Fibroblast of peridontal ligament (primary cell): ENCODE measurements at regions not wholly inside any gene's neighbourhood (a gene's known extent, or its start where the extent isn't known, plus 50 kb on each side); places are given as distances from the start of the nearest gene placed in this dataset.

Experiments
- DNase-seq: peaks from one replicate; pipeline ENCODE4 v3.0.0-alpha.2; 2010; ENCODE audit errors: extremely low read depth

DNA sequence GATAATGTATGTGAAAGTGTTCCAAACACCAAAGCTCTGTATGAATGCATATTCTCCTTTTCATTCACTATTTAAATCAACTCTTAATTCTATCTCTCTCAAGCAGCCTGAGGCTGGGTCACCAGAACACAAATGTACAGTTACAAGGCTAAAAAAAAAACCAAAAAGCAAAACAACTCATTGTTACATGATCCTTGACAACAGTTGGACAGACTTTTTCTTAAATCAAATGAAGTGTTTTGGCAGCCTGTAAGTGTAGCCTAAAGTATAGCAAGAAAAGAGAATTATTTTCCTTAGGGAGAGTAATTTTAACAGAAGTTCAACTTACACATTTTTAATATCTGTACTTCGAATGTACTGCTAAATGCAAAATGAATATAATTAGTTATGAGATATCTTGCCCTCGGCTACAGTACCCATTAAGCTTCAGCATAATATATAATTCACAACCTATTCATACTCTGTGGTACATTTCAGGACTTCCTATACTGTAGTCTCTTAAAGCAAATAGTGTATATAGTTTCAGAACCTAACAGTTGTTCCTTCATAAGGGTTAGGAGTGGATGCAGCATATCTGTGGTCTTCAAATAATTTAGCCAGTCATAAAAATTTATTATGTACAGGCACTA, 214.0 kb upstream of the BTG1 start:
- DNase-seq, result no peak

- DNase-seq, result no peak
Observed at GRCh38 chr12:92357584-92358261, 212.1 kb upstream of the BTG1 start.

GRCh38 chr12:92356425-92356824, 210.8 kb upstream of the BTG1 start:
- peak; percentile 26 for DNase-seq

GRCh38 chr12:92349635-92350034, 204.0 kb upstream of the BTG1 start:
- no peak for DNase-seq

- no peak for DNase-seq
Observed at GRCh38 chr12:92342574-92342973, 196.9 kb upstream of the BTG1 start.

- no peak for DNase-seq
Observed at GRCh38 chr12:92341065-92341668, 195.5 kb upstream of the BTG1 start.

- DNase-seq, result no peak
Observed at GRCh38 chr12:92340441-92341064, 194.9 kb upstream of the BTG1 start.

GRCh38 chr12:92340003-92340402, 194.4 kb upstream of the BTG1 start:
- no peak for DNase-seq

DNA sequence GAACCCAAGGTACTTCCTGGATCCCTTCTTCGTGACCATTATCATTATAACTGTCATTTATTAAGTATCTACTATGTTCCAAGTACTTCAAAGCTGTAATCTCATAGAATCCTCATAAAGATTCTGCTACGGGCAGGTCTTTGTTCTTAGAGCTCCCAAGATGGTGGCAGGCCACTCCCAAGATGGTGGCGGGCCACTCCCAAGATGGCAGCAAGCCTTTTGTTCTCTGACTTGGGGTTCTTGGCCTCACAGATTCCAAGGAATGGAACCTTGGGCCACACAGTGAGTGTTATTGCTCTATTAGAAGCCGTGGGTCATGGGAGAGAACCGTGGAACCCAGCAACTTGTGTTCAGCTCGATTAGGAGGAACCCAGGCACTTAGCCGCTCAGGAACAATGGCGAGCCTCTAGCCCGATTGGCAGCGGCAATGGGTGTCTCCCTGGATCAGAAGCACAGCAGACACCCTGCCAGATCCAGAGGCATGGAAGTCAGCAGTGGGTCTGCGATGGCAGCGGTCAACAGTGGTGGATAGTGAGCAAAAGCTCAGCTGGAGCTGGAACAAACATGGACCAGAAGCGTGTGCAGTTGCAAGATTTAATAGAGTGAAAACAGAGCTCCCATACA, 193.7 kb upstream of the BTG1 start:
- DNase-seq, result no peak

DNA sequence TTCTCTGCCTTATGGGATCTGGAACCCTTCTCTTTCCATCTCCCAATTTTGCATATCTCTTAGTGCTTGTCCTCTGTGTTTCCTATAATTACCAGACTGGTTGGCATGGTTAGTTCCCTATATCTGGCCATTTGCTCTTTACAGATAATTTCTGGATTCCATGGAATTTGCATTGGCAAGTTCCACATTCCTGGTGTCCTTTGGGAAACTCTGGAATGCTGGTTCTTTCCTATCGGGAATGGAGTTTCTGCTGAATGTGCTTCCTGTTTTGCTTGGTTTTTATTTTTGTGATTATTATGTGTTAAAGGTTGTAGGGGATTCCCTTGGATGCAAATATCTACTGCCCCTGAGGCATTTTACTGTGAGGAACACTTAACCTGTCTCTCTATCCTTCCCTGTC, 193.0 kb upstream of the BTG1 start:
- peak; percentile 54 for DNase-seq

DNA sequence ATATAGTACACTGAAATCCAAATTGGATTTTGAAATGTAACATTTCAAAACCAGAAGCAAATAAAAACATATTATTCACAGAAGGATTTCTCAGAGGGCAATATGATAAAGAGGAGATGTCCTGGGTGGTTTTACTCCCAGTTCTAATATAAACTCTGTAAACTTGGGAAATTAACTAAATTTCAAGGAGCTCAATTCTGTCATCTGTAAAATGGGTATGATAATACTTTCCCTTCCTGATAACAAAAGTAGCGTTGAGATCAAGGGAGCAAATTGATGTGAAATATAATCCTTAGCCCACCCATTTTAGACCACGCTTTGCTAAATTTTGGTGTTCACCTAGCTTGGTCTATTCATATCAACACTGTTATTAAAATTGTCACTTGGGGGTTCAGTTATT, 192.5 kb upstream of the BTG1 start:
- no peak for DNase-seq

GRCh38 chr12:92337128-92337527, 191.5 kb upstream of the BTG1 start:
- peak; percentile 24 for DNase-seq

DNA sequence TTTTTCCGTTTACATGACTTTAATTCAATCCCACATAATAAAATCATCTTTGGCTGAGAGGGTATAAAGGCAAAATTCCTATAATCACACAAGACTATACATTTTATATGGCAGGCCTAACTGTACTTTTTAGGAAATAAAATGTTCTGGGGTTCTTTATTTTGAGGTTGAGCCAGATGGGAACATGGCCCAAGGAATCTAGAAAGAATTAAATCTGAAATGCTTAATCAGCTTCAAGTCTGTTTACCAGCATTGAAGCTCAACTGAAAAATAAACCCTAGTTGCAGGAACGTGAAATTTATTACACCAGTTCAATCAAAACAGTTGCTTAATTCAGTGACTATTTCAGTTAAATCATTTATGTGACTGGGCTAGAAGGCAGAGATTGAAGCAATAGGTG, 191.0 kb upstream of the BTG1 start:
- DNase-seq, result no peak

- DNase-seq, result no peak
Observed at GRCh38 chr12:92335831-92336230, 190.2 kb upstream of the BTG1 start.

- no peak for DNase-seq
Observed at GRCh38 chr12:92334552-92334951, 188.9 kb upstream of the BTG1 start.

DNA sequence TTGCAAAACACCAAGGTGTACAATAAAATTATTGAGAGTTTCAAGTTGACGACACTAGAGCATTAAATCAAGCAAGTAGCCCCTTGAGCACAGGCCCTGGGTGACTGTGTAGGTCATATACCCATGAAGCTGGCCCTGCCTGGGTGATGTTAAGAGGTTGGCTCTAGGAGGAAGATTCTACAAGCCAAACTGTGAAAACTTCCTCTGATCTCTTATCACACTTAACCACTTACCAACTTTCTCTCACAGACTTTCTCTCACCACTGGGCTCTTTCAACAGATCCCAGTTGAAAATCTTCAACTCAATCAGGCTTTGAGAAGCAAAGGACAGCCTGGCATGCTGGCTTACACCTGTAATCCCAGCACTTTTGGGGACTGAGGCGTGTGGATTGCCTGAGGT, 186.9 kb upstream of the BTG1 start:
- no peak for DNase-seq

- DNase-seq, result no peak
Observed at GRCh38 chr12:92331383-92331782, 185.7 kb upstream of the BTG1 start.

DNA sequence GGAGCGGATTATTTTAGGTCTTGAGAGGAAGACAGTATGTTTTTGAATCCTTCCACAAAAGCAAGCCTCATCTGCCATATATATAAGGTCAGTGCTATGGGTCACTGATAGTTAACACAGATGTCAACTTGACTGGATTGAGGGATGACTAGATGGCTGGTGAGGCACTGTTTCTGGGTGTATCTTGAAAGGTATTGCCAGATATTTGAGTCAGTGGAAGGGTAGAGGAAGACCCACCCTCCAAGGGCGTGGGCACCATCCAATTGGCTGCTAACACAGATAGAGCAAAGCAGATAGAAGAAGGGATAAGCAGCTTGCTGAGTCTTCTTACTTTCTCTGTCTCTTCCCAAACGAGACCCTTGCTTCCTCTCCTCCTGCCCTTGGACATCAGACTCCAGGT, 185.0 kb upstream of the BTG1 start:
- no peak for DNase-seq

GRCh38 chr12:92326877-92327276, 181.2 kb upstream of the BTG1 start:
- DNase-seq, result no peak

DNA sequence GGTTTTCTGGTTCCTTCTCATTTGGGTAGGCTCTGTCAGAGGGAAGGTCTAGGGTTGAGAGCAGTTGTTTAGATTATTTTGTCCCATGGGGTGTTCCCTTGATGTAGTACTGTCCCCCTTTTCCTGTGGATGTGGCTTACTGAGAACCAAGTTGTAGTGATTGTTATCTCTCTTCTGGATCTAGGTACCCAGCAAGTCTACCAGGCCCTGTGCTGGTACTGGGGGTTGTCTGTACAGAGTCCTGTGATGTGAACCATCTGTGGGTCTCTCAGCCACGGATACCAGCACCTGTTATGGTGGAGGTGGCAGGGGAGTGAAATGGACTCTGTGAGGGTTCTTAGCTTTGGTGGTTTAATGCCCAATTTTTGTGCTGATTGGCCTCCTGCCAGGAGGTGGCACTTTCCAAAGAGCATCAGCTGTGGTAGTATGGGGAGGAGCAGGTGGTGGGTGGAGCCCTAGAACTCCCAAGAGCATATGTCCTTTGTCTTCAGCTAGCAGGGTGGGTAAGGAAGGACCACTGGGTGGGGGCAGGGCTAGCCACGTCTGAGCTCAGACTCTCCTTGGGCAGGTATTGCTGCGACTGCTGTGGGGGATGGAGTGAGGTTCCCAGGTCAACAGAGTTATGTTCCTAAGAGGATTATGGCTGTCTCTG, 179.3 kb upstream of the BTG1 start:
- no peak for DNase-seq

DNA sequence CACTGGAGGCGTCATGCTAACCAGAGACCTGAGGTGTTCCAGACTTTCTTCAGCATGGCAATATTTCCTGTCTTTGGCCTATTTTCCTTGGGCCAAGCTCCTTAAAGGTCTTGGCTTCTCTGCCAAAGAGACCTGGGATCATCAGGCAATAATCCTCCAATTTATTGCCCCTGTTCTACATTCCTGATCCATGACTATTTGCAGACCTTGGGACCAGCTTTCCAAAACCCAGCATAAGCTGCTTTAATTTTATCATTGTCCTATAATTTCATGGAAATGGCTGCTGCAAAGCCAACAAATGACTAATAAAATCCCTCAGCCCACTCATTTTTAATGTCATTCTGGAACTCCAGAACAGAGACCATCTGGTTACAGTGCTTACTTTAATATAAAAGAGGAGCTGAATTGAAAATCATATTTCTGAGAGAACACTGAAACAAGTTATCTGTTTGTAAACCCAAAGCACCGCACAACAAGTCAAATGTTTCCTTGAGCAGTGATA, 166.9 kb upstream of the BTG1 start:
- no peak for DNase-seq
